HEK293T (cell line): ENCODE measurements at regions not wholly inside any gene's neighbourhood (a gene's known extent, or its start where the extent isn't known, plus 50 kb on each side); places are given as distances from the start of the nearest gene placed in this dataset.

Experiments used
- CTCF ChIA-PET: fragments of 350-600 bp; formaldehyde crosslinking; extraction: SDS; loops from one replicate; lab custom pipeline; 2021; ENCODE audit warnings: antibody characterized with exemption, inconsistent platforms; lab: Yijun Ruan, JAX
- POLR2A ChIA-PET: fragments of 350-600 bp; formaldehyde crosslinking; extraction: SDS; loops from one replicate; lab custom pipeline; 2020; ENCODE audit warnings: antibody characterized with exemption, inconsistent platforms; lab: Yijun Ruan, JAX
- DNase-seq: peaks from one replicate; pipeline ENCODE4 v3.0.0; 2012; ENCODE audit warnings: mixed read lengths; ENCODE audit errors: extremely low spot score
- ARNT ChIP-seq: fragments of 450-650 bp; IDR thresholded peaks from 2 replicates; pipeline ENCODE4 v1.6.1; 2017; ENCODE audit warnings: mild to moderate bottlenecking
- BHLHE40 ChIP-seq: fragments of 450-650 bp; IDR thresholded peaks from 2 replicates; pipeline ENCODE4 v1.6.1; 2016; ENCODE audit warnings: mild to moderate bottlenecking, moderate library complexity, borderline replicate concordance
- CTBP1 ChIP-seq: fragments of 450-650 bp; IDR thresholded peaks from 2 replicates; pipeline ENCODE4 v1.6.1; 2016; ENCODE audit warnings: borderline replicate concordance
- ELF4 ChIP-seq: fragments of 450-650 bp; IDR thresholded peaks from 2 replicates; pipeline ENCODE4 v1.6.1; 2017; ENCODE audit warnings: antibody characterized with exemption
- FOXA1 ChIP-seq: fragments of 450-650 bp; IDR thresholded peaks from 2 replicates; pipeline ENCODE4 v1.6.1; 2016; ENCODE audit warnings: mild to moderate bottlenecking
- FOXK2 ChIP-seq: fragments of 450-650 bp; IDR thresholded peaks from 2 replicates; pipeline ENCODE4 v1.6.1; 2016; ENCODE audit warnings: mild to moderate bottlenecking
- FOXM1 ChIP-seq: fragments of 450-650 bp; IDR thresholded peaks from 2 replicates; pipeline ENCODE4 v1.6.1; 2017; ENCODE audit warnings: mild to moderate bottlenecking, borderline replicate concordance
- HDGF ChIP-seq: fragments of 450-650 bp; IDR thresholded peaks from 2 replicates; pipeline ENCODE4 v1.6.1; 2017; ENCODE audit warnings: antibody characterized with exemption, borderline replicate concordance
- L3MBTL2 ChIP-seq: fragments of 450-650 bp; conservative IDR thresholded peaks from 2 replicates; pipeline ENCODE4 v1.6.1; 2016; ENCODE audit warnings: mild to moderate bottlenecking
- LEF1 ChIP-seq: fragments of 450-650 bp; IDR thresholded peaks from 2 replicates; pipeline ENCODE4 v1.6.1; 2017; ENCODE audit warnings: mild to moderate bottlenecking, borderline replicate concordance
- NFRKB ChIP-seq: fragments of 450-650 bp; IDR thresholded peaks from 2 replicates; pipeline ENCODE4 v1.6.1; 2016; ENCODE audit warnings: mild to moderate bottlenecking, moderate library complexity
- PKNOX1 ChIP-seq: fragments of 450-650 bp; IDR thresholded peaks from 2 replicates; pipeline ENCODE4 v1.6.1; 2016
- SP1 ChIP-seq: fragments of 450-650 bp; IDR thresholded peaks from 2 replicates; pipeline ENCODE4 v1.6.1; 2017
- SUZ12 ChIP-seq: fragments of 450-650 bp; IDR thresholded peaks from 2 replicates; pipeline ENCODE4 v1.6.1; 2016; ENCODE audit warnings: mild to moderate bottlenecking
- TARDBP ChIP-seq: fragments of 450-650 bp; IDR thresholded peaks from 2 replicates; pipeline ENCODE4 v1.6.1; 2016
- ZNF384 ChIP-seq: fragments of 450-650 bp; IDR thresholded peaks from 2 replicates; pipeline ENCODE4 v1.6.1; 2016

GRCh38 chr9:90025816-90026215 is 421.0 kb downstream of the GADD45G start:
- ChIA-PET POLR2A (no interaction called here), CTCF (interaction anchor here (0.6 kb wide), 1 partner anchor 651 kb away, joined by 3 read pairs; no protein-coding TSS in a partner anchor)
- TF ChIP-seq FOXK2 (no peak), L3MBTL2 (no peak), CTBP1 (no peak), HDGF (no peak), TARDBP (no peak), SUZ12 (no peak), ZNF384 (no peak), FOXM1 (no peak), BHLHE40 (no peak)
- no peak for DNase-seq

- POLR2A ChIA-PET, result no interaction called here
These were observed 422.5 kb downstream of the GADD45G start for GRCh38 chr9:90027296-90027790.

GRCh38 chr9:90029386-90029785 is 424.6 kb downstream of the GADD45G start:
- ChIA-PET CTCF (no interaction called here), POLR2A (no interaction called here)
- no peak for DNase-seq
- TF ChIP-seq FOXM1 (no peak), FOXK2 (no peak)

More at GRCh38 chr9:90027296-90027790, 422.5 kb downstream of the GADD45G start:
- CTCF ChIA-PET, result no interaction called here
- DNase-seq, result no peak
- no peak for TF ChIP-seq FOXM1

GRCh38 chr9:90029996-90030395 is 425.2 kb downstream of the GADD45G start:
- no peak for DNase-seq
- ChIA-PET POLR2A (no interaction called here), CTCF (no interaction called here)
- TF ChIP-seq TARDBP, result no peak
- no peak for TF ChIP-seq FOXA1
- no peak for TF ChIP-seq FOXK2
- no peak for TF ChIP-seq SUZ12
- TF ChIP-seq FOXM1, result no peak
- TF ChIP-seq LEF1, result no peak
- TF ChIP-seq SP1, result no peak
- no peak for TF ChIP-seq ZNF384
- TF ChIP-seq BHLHE40, result no peak
- no peak for TF ChIP-seq L3MBTL2

GRCh38 chr9:90032296-90033027 is 427.6 kb downstream of the GADD45G start:
- no peak for DNase-seq
- ChIA-PET CTCF (no interaction called here), POLR2A (no interaction called here)
- no peak for TF ChIP-seq FOXK2
- TF ChIP-seq BHLHE40, result no peak
- no peak for TF ChIP-seq ZNF384
- no peak for TF ChIP-seq PKNOX1
- no peak for TF ChIP-seq FOXA1
- no peak for TF ChIP-seq ARNT
- no peak for TF ChIP-seq CTBP1
- no peak for TF ChIP-seq NFRKB
- no peak for TF ChIP-seq L3MBTL2
- TF ChIP-seq HDGF, result no peak
- TF ChIP-seq LEF1, result no peak

GRCh38 chr9:90033028-90033650 is 428.3 kb downstream of the GADD45G start:
- no peak for DNase-seq

More at GRCh38 chr9:90033028-90033650, 428.3 kb downstream of the GADD45G start:
- no peak for TF ChIP-seq NFRKB
- TF ChIP-seq FOXA1, result no peak
- no peak for TF ChIP-seq SUZ12
- TF ChIP-seq FOXK2, result no peak
- TF ChIP-seq BHLHE40, result no peak
- no peak for TF ChIP-seq ELF4
- TF ChIP-seq LEF1, result no peak
- no peak for TF ChIP-seq PKNOX1
- no peak for TF ChIP-seq L3MBTL2
- TF ChIP-seq ARNT, result no peak
- no peak for TF ChIP-seq CTBP1
- TF ChIP-seq SP1, result no peak
- TF ChIP-seq HDGF, result no peak
- TF ChIP-seq ZNF384, result no peak
- no peak for TF ChIP-seq TARDBP
- TF ChIP-seq FOXM1, result no peak
- POLR2A ChIA-PET, result no interaction called here
- CTCF ChIA-PET, result no interaction called here
